Loucy (cell line): ENCODE measurements at regions not wholly inside any gene's neighbourhood (a gene's known extent, or its start where the extent isn't known, plus 50 kb on each side); places are given as distances from the start of the nearest gene placed in this dataset.

Experiments
- CTCF ChIP-seq: fragments of 200-600 bp; sonication (generic); conservative IDR thresholded peaks from 2 replicates; pipeline ENCODE4 v1.5.1; 2014; ENCODE audit warnings: mild to moderate bottlenecking, antibody characterized with exemption, low read length
- EZH2phosphoT487 ChIP-seq: fragments of 200-600 bp; IDR thresholded peaks from 2 replicates; pipeline ENCODE4 v1.6.1; 2018; ENCODE audit warnings: antibody characterized with exemption, mild to moderate bottlenecking, moderate library complexity, borderline replicate concordance

- no peak for TF ChIP-seq CTCF
- no peak for TF ChIP-seq EZH2phosphoT487
Measured at GRCh38 chr5:33283243-33283642, 157.5 kb upstream of the TARS1 start.
